ENCODE measurements at regions not wholly inside any gene's neighbourhood (a gene's known extent, or its start where the extent isn't known, plus 50 kb on each side); places are given as distances from the start of the nearest gene placed in this dataset.

DNA sequence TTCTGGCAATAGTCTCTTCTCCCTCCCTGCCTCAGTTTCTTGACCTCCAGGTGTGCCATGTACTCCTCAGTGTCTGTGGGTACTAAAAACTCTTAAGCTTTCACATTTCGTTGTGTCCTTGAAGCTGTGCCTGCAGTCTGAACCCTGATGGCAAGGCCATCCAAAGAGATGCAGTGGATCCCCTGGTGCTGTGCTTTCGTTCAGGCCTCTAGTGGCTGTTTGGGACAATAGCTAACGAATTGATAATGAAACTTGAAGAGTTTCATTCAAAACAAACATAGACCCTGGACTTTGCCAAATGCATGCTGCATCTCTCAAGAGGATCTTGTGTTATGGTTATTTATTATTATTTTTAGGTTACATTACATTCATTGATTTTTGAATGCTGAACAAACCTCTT lies 523.1 kb upstream of the FSIP2 start:
- no peak for TF ChIP-seq EZH2 (IDR thresholded peaks at IDR 0.05)
- no peak for TF ChIP-seq POLR2AphosphoS5 (IDR thresholded peaks at IDR 0.05; ENCODE audit: borderline replicate concordance, low read depth, low read length)
- TF ChIP-seq FOXP2 (optimal IDR thresholded peaks at IDR 0.05; ENCODE audit: control extremely low read depth, extremely low read length, insufficient read depth): no peak

All from SK-N-MC (cell line).